HL-60/S4 treated with phorbol 12-myristate 13-acetate at 8.2 ng/mL for 4 days and 3 days (cell line): ENCODE measurements at regions not wholly inside any gene's neighbourhood (a gene's known extent, or its start where the extent isn't known, plus 50 kb on each side); places are given as distances from the start of the nearest gene placed in this dataset.
"Not testable (repeated sequence)": the region's sequence is repeated elsewhere in the genome, so short reads cannot be mapped to it uniquely, and the experiment has no call there.

ENCODE experiments used
- in situ Hi-C: fragments of 300-500 bp; cut with MboI; formaldehyde crosslinking; loops from 2 replicates; pipeline ENCODE4 v1.15.0; 2022; ENCODE audit warnings: low sequenced_read_pairs

- in situ Hi-C loops, result no loop called here
Observed at GRCh38 chr7:81393018-81393417, 376.8 kb downstream of the HGF start.

DNA sequence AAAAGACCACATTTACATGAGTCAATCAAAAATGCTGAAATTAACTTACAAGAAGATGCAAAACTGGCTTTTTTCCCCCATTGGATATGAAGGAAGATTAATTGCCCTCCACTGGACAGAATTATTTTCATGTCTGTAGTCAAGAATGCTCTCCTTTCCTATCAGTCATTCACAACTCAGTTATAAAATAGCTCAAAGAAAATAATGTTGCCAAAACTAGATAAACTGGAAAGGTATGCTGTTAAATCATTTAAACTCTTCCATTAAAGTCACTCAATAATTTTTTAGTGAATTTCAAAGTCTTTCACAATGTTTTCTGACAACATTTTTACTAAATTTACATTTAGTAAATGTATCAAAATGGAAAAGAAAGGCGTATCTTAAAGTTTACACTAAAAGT is 384.5 kb downstream of the HGF start:
- in situ Hi-C loops, result no loop called here

- in situ Hi-C loops, result no loop called here
Observed at GRCh38 chr7:81383846-81384245, 386.0 kb downstream of the HGF start.

DNA sequence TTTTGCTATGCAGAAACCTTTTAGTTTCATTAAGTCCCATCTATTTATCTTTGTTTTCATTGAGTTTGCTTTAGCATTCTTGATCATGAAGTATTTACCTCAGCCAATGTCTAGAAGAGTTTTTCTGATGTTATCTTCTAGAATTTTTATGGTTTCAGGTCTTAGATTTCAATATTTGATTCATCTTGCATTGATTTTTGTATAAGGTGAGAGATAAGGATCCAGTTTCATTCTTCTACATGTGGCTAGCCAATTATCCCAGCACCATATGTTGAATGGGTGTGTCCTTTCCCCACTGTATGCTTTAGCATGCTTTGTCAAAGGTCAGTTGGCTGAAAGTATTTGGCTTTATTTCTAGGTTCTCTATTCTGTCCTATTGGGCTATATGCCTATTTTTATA is 395.2 kb downstream of the HGF start:
- in situ Hi-C loops, result not testable (repeated sequence)

GRCh38 chr7:81370822-81371221 is 399.0 kb downstream of the HGF start:
- in situ Hi-C loops, result no loop called here

- in situ Hi-C loops, result no loop called here
Observed at GRCh38 chr7:81367326-81367931, 402.4 kb downstream of the HGF start.

GRCh38 chr7:81366546-81366945 is 403.3 kb downstream of the HGF start:
- in situ Hi-C loops, result no loop called here

- in situ Hi-C loops, result no loop called here
Observed at GRCh38 chr7:81361769-81362312, 408.0 kb downstream of the HGF start.

- in situ Hi-C loops, result no loop called here
Observed at GRCh38 chr7:81355911-81356310, 413.9 kb downstream of the HGF start.

- in situ Hi-C loops, result no loop called here
Observed at GRCh38 chr7:81349044-81349443, 420.8 kb downstream of the HGF start.

DNA sequence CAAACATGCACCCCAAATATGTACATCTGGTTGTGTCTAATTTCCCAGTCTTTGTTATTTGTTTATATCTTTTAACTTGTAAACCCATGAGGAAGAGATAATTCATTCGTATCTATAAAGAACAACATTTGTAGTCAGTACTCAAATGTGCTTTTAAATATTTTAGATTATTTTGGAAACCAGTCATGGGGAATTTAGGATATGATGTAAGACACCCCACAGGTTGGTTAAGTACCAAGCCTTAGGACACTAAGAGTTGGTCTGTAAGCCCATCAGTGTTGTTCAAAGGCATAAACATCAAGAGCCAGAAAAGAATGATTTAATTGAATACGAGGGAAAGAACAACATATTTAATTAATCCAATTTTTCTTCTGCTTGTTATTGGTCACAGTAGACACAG is 421.1 kb upstream of the SEMA3C start:
- in situ Hi-C loops, result no loop called here

DNA sequence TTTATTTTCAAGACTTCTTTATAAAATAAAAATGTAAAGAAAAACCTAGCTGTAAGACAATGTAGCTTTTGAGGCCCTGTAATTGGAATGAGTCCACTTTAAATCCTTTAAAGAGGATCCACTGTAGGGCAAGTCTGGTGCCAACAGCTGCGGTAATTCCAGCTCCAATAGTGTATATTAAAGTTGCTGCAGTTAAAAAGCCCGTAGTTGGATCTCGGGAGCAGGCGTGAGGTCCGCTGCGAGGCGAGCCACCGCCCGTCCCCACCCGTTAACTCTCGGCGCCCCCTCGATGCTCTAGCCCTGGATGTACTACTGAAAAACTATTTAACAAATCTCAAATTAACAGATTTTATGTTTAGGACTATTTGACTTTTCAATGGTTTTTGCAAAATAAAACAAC is 414.7 kb upstream of the SEMA3C start:
- in situ Hi-C loops, result no loop called here

DNA sequence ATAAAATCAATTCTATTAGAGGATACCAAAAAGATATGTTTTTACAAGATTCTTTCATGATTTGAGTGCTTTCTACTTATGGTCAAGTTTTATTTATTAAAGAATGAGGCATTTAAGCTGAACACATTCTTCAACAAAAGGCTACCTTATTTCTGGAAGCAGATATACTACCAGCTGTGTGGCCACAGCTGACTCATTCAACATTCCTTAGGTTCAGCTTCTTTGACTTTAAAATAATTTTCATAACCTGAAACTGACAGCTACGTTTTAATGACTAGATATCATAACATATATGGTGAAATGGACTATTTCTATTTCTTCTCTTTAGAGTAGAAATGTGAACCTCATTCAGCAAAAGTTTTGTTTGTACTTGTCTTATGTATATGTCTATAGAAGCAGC is 414.2 kb upstream of the SEMA3C start:
- in situ Hi-C loops, result no loop called here

- in situ Hi-C loops, result no loop called here
Observed at GRCh38 chr7:81331061-81332018, 412.5 kb upstream of the SEMA3C start.

DNA sequence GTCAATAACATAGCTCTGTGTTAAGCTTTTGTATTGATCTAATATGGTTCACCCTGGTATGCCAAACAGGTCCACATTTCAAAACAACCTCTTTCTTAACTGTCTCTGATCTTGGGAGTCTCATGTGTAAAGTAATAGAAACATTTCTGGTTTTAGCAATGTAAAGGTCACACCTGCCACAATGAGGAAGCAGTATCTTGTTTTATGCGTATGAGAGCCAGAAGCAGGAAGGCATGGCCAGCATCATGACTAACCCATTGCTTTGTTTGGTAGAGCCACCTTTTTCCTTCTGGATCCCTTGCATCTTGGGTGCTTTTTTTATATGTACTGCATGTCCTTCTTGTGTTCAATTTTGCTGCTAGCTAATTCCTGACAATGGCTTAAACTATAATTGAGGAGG is 411.3 kb upstream of the SEMA3C start:
- in situ Hi-C loops, result no loop called here

- in situ Hi-C loops, result no loop called here
Observed at GRCh38 chr7:81327468-81328266, 408.8 kb upstream of the SEMA3C start.

- in situ Hi-C loops, result no loop called here
Observed at GRCh38 chr7:81321949-81322348, 403.1 kb upstream of the SEMA3C start.

- in situ Hi-C loops, result no loop called here
Observed at GRCh38 chr7:81317741-81318140, 398.9 kb upstream of the SEMA3C start.

DNA sequence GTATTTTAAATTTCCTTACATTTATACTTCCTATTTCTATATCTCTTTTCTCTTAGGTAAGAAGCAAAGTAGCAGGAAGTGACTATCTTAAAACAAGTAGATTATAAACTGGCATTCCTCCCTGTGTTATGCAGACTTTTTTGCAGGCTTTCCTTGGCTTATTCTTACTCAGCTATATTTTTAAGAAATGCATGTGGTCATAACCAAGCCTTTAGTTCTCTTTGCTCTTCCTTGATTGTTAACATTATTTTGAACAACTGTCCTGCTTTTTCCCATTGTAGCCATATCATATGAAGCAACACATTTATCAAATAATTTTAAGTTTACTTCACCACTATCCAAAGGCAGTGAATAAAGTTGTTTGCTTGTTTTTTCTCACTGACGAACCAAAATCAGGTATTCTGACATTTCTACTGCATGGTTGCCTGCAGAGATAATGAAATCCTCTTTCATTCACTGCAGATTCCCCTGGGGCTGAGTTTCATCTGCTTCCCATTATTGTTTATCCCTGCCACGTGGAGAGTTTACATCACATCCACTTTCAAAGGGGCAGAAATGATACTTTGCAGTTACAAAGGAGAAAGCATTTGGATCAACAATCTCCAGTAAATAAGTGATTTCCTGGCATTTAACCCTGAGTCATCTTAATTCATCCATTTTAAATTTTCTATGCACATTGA is 389.9 kb upstream of the SEMA3C start:
- in situ Hi-C loops, result no loop called here

GRCh38 chr7:81301815-81302214 is 383.0 kb upstream of the SEMA3C start:
- in situ Hi-C loops, result no loop called here

DNA sequence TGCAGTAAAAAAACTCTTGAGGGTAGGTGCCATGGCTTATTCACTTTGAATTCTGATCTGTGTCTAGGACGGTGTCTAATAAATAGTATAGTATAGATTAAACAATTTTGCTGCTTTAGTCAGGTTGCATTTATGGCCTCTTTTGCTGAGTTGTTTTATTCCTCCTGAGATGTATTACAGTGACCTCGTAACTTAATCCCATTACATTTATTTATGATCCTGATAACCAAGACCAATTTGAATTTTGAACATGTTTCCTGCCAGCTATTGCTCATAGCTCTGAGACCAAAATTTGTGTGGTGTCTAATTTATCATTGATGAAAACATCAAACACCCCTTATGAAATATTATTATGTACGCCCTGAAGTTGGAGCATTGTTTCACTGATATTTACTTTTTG is 381.9 kb upstream of the SEMA3C start:
- in situ Hi-C loops, result no loop called here
